Vagina (tissue), 2 donors: ENCODE measurements at regions not wholly inside any gene's neighbourhood (a gene's known extent, or its start where the extent isn't known, plus 50 kb on each side); places are given as distances from the start of the nearest gene placed in this dataset.

Experiments used
- DNase-seq, 2 donors: peaks; one replicate each; pipeline ENCODE4 v3.0.0-alpha.2; 2017; ENCODE audit errors: extremely low spot score in 2 of 2
- H3K27ac ChIP-seq: fragments of 200-600 bp; sonication (generic); one replicate; pipeline ENCODE4 v1.5.1; 2019
- H3K27me3 ChIP-seq: fragments of 200-600 bp; sonication (generic); one replicate; pipeline ENCODE4 v1.5.1; 2019
- H3K36me3 ChIP-seq, 2 donors: fragments of 200-600 bp; sonication (generic); one replicate each; pipeline ENCODE4 v1.5.1; 2017 to 2019
- H3K4me1 ChIP-seq: fragments of 200-600 bp; sonication (generic); one replicate; pipeline ENCODE4 v1.5.1; 2019
- H3K4me3 ChIP-seq, 2 donors: fragments of 200-600 bp; sonication (generic); 1 replicate in 1 of 2; 2 replicates in 1 of 2; pipeline ENCODE4 v1.5.1; 2016 to 2019
- H3K9me3 ChIP-seq: fragments of 200-600 bp; sonication (generic); one replicate; pipeline ENCODE4 v1.5.1; 2019
- CTCF ChIP-seq, 3 experiments: fragments of 450-650 bp in 2 of 3; fragments of 200-600 bp in 1 of 3; sonication (generic) in 1 of 3; IDR thresholded peaks; one replicate each; pipeline ENCODE4 v1.5.1; 2017 to 2019; ENCODE audit warnings: antibody characterized with exemption in 3 of 3, mild to moderate bottlenecking in 2 of 3, moderate library complexity in 2 of 3
- POLR2A ChIP-seq, 2 donors: fragments of 450-650 bp; IDR thresholded peaks; one replicate each; pipeline ENCODE4 v1.6.1; 2017; ENCODE audit warnings: antibody characterized with exemption in 2 of 2, mild to moderate bottlenecking in 2 of 2, moderate library complexity in 2 of 2
- POLR2AphosphoS5 ChIP-seq, 2 donors: sonication (generic); formaldehyde crosslinking; IDR thresholded peaks; one replicate each; pipeline ENCODE4 v1.9.0; 2017; ENCODE audit warnings: antibody characterized with exemption in 2 of 2, mild to moderate bottlenecking in 2 of 2, low read depth in 1 of 2; ENCODE audit not compliant: insufficient read depth in 1 of 2
- intact Hi-C: fragments of 100-400 bp; cut with DNase I; formaldehyde crosslinking; loops from one replicate; pipeline ENCODE4 v1.15.1; 2023

- TF ChIP-seq POLR2AphosphoS5 (IDR thresholded peaks at IDR 0.05; ENCODE audit: insufficient read depth in 1 of 2, low read depth in 1 of 2): no peak
- TF ChIP-seq POLR2A (IDR thresholded peaks at IDR 0.05): no peak
- no peak for TF ChIP-seq CTCF (IDR thresholded peaks at IDR 0.05)
- no peaks in the 10 kb centered on the region for H3K9me3 ChIP-seq
- no peaks in the 10 kb centered on the region for H3K4me1 ChIP-seq
- no peak for DNase-seq
- no peaks in the 10 kb centered on the region for H3K27me3 ChIP-seq
- no peaks in the 10 kb centered on the region for H3K36me3 ChIP-seq
- H3K27ac ChIP-seq: no peak overlapping the region
- intact Hi-C loops: no loop called here
- no peak overlapping the region for H3K4me3 ChIP-seq
Observed at GRCh38 chr9:78383130-78383529, 86.2 kb downstream of the PSAT1 start.

DNA sequence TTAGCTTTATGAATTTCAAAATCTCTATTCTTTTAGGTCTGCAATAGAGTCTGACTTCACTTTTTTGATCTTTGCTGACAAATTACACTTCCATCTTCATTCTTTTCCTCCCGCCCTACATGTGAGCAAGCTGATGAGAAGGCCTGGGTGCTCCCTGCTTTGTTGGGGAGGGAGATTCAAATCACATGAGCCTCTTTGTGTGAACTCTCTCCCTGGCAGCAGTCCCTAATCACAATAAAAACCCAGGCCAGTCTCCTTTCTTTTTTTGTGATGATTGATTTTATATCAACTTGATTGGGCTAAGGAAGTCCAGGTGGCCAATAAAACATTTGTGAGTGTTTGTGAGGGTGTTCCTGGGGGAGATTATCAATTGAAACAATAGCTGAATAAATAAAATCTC, 89.4 kb downstream of the PSAT1 start:
- DNase-seq: no peak
- no peaks in the 10 kb centered on the region for H3K27me3 ChIP-seq
- TF ChIP-seq POLR2A (IDR thresholded peaks at IDR 0.05): no peak
- TF ChIP-seq CTCF (IDR thresholded peaks at IDR 0.05): no peak
- no peak for TF ChIP-seq POLR2AphosphoS5 (IDR thresholded peaks at IDR 0.05; ENCODE audit: insufficient read depth in 1 of 2, low read depth in 1 of 2)
- no peaks in the 10 kb centered on the region for H3K9me3 ChIP-seq
- H3K27ac ChIP-seq: no peak overlapping the region
- no peaks in the 10 kb centered on the region for H3K36me3 ChIP-seq
- intact Hi-C loops: no loop called here
- no peak overlapping the region for H3K4me3 ChIP-seq
- no peaks in the 10 kb centered on the region for H3K4me1 ChIP-seq

DNA sequence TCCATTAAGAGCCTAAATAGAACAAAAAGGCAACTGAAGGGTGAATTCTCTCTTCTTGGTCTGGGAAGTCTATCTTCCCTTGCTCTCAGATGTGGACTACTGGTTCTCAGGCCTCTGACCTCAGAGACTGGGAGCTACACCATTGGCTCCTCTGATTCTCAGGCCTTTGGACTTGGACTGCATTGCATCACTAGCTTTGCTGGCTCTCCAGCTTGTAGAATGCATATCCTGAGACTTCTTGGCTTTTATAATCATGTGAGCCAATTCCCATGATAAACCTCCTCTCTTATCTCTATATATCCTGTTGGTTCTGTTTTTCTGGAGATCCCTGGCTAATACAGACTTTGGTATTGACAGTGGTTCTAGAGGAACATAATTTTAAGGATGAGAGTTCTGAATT, 89.8 kb downstream of the PSAT1 start:
- TF ChIP-seq CTCF (IDR thresholded peaks at IDR 0.05) (no peak), POLR2AphosphoS5 (IDR thresholded peaks at IDR 0.05; ENCODE audit: insufficient read depth in 1 of 2, low read depth in 1 of 2) (no peak), POLR2A (IDR thresholded peaks at IDR 0.05) (no peak)
- no peaks in the 10 kb centered on the region for H3K36me3 ChIP-seq
- no peak overlapping the region for H3K4me3 ChIP-seq
- no peaks in the 10 kb centered on the region for H3K4me1 ChIP-seq
- no peaks in the 10 kb centered on the region for H3K27me3 ChIP-seq
- H3K27ac ChIP-seq: no peak overlapping the region
- no peaks in the 10 kb centered on the region for H3K9me3 ChIP-seq
- intact Hi-C loops: no loop called here
- no peak for DNase-seq

DNA sequence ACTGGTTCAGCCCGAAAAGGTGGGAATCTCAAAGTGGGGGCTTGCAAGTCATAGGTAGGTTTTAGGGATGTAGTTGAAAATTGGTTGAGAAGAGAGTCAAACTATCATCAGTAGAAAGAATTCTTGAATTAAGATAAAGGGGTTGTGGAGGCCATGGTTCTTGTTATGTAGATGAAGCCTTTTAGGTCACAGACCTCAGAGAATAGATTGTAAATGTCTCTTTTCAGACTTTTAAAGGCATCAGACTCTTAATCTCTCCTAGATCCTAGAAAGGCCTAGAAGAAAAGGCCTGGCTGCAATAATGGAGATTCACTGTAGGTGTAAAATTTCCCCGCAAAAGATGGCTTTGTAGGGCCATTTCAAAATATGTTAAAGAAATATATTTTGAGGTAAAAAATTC, 96.4 kb downstream of the PSAT1 start:
- H3K27me3 ChIP-seq: no peaks in the 10 kb centered on the region
- no peaks in the 10 kb centered on the region for H3K4me1 ChIP-seq
- no peak overlapping the region for H3K27ac ChIP-seq
- H3K36me3 ChIP-seq: no peaks in the 10 kb centered on the region
- DNase-seq: no peak
- TF ChIP-seq POLR2AphosphoS5 (IDR thresholded peaks at IDR 0.05; ENCODE audit: insufficient read depth in 1 of 2, low read depth in 1 of 2): no peak
- TF ChIP-seq CTCF (IDR thresholded peaks at IDR 0.05): no peak
- TF ChIP-seq POLR2A (IDR thresholded peaks at IDR 0.05): no peak
- no peak overlapping the region for H3K4me3 ChIP-seq
- intact Hi-C loops: no loop called here
- H3K9me3 ChIP-seq: peaks cover 4% of the 10 kb centered on the region

GRCh38 chr9:78393932-78394331, 97.0 kb downstream of the PSAT1 start:
- no peak for TF ChIP-seq CTCF (IDR thresholded peaks at IDR 0.05)
- no peak for TF ChIP-seq POLR2AphosphoS5 (IDR thresholded peaks at IDR 0.05; ENCODE audit: insufficient read depth in 1 of 2, low read depth in 1 of 2)
- no peak for TF ChIP-seq POLR2A (IDR thresholded peaks at IDR 0.05)
- Histone ChIP-seq H3K27ac (no peak overlapping the region), H3K9me3 (peaks cover 4% of the 10 kb centered on the region), H3K36me3 (no peaks in the 10 kb centered on the region), H3K27me3 (no peaks in the 10 kb centered on the region), H3K4me3 (no peak overlapping the region), H3K4me1 (no peaks in the 10 kb centered on the region)
- intact Hi-C loops: no loop called here
- DNase-seq: no peak
